Heart right ventricle (tissue), 16 donors: ENCODE measurements at regions not wholly inside any gene's neighbourhood (a gene's known extent, or its start where the extent isn't known, plus 50 kb on each side); places are given as distances from the start of the nearest gene placed in this dataset.

Experiments used
- ATAC-seq, 8 donors: fragments of 200-7000 bp; cut with Tn5 transposase; one replicate each; pipeline ENCODE4 v1.9.1; 2020; ENCODE audit warnings: mild to moderate bottlenecking in 8 of 8, moderate library complexity in 8 of 8, moderate number of reproducible peaks in 1 of 8
- DNase-seq, 2 donors: peaks; one replicate each; pipeline ENCODE4 v3.0.0-alpha.2; 2020
- H3K27ac ChIP-seq, 10 donors: fragments of 200-600 bp; sonication (generic) in 2 of 10; one replicate each; pipeline versions ENCODE4 v1.5.0 to v1.8.0; 2020 to 2022; ENCODE audit warnings: mild to moderate bottlenecking in 3 of 10
- H3K27me3 ChIP-seq, 7 donors: fragments of 200-600 bp; one replicate each; pipeline ENCODE4 v1.8.0; 2021 to 2022; ENCODE audit warnings: mild to moderate bottlenecking in 2 of 7
- H3K36me3 ChIP-seq, 9 donors: fragments of 200-600 bp; sonication (generic) in 1 of 9; one replicate each; pipeline versions ENCODE4 v1.5.0 to v1.8.0; 2020 to 2022; ENCODE audit warnings: mild to moderate bottlenecking in 2 of 9
- H3K4me1 ChIP-seq, 9 donors: fragments of 200-600 bp; sonication (generic) in 1 of 9; one replicate each; pipeline versions ENCODE4 v1.5.0 to v1.8.0; 2020 to 2022; ENCODE audit warnings: mild to moderate bottlenecking in 4 of 9
- H3K4me3 ChIP-seq, 10 donors: fragments of 200-600 bp; sonication (generic) in 2 of 10; one replicate each; pipeline versions ENCODE4 v1.5.0 to v1.8.0; 2020 to 2022; ENCODE audit warnings: mild to moderate bottlenecking in 7 of 10, moderate library complexity in 2 of 10
- H3K9me3 ChIP-seq, 11 donors: fragments of 200-600 bp in 10 of 11; sonication (generic) in 2 of 11; one replicate each; pipeline versions ENCODE4 v1.5.0 to v1.8.0; 2013 to 2022; ENCODE audit warnings: mild to moderate bottlenecking in 2 of 11, control low read depth in 1 of 11, moderate library complexity in 1 of 11
- CTCF ChIP-seq, 9 donors: fragments of 200-600 bp; sonication (generic) in 2 of 9; IDR thresholded peaks; one replicate each; pipeline versions ENCODE4 v1.5.0 to v1.8.0; 2021 to 2022; ENCODE audit warnings: antibody characterized with exemption in 9 of 9, mild to moderate bottlenecking in 5 of 9, moderate library complexity in 1 of 9
- WGBS, 2 donors: extraction: QIAGEN DNeasy Blood & Tissue Kit; methylation state at CpG; one replicate each; pipeline ENCODE4 v1.1.7; 2013; ENCODE audit warnings: inconsistent platforms in 1 of 2; 5-methylcytosine and 5-hydroxymethylcytosine counted together
- intact Hi-C, 10 donors: fragments of 100-400 bp; cut with DNase I; formaldehyde crosslinking; loops; one replicate each; pipeline versions ENCODE4 v1.11.1 to v1.14.2; 2022
- donor health status: Arrhythmogenic right ventricular cardiomyopathy.
- donor health status: ischemic (EF 13 %, LVEDD 7.1; RV severe dilation, severe dysfunction).
- donor health status: healthy with polysubstance abuse.
- donor health status: DM: no; HTN: yes; CAD: no.
- donor health status: DM: no; HTN: no; CAD: no.
- donor health status: ischemic (EF 25% LVEDD 6.9; RV normal size, moderate dysfunction).
- donor health status: ischemic (EF 25% LVEDD 5.7; RV mildly dilated, moderate dysfunction).
- donor health status: healthy.
- donor health status: DM: yes; HTN: yes; CAD: no.
- donor health status: Ischemic cardiomyopathy.
- donor health status: ischemic (EF 35%, LVEDD 5.7; RV mildly dilated, moderate dysfunction).
- donor health status: nonischemic (EF 11% LVEDD 7.7; RV severe dilation, severe dysfunction).
- donor health status: DM: yes; HTN: yes; CAD: no.
- donor health status: PGD.
- donor health status: ischemic (EF 29% LVEDD 5.4; RV normal size, mild dysfunction).
- donor health status: nonischemic (EF 23%, LVEDD 6.1; RV moderate dilation, normal function).

GRCh38 chr2:18500333-18500732 is 60.1 kb downstream of the RDH14 start:
- no peak overlapping the region for H3K27ac ChIP-seq
- H3K36me3 ChIP-seq: no peaks in the 10 kb centered on the region
- TF ChIP-seq CTCF (IDR thresholded peaks at IDR 0.05): no peak
- intact Hi-C loops: no loop called here
- ATAC-seq (no peak), DNase-seq (no peak)
- WGBS, 2 donors: 35 to 38% methylated on average over 4 of the region's 4 CpGs
- H3K9me3 ChIP-seq: no peaks in the 10 kb centered on the region
- no peaks in the 10 kb centered on the region for H3K4me1 ChIP-seq
- H3K4me3 ChIP-seq: no peak overlapping the region
- H3K27me3 ChIP-seq: peaks cover 0 to 4% (median 0%) of the 10 kb centered on the region in 7 donors

DNA sequence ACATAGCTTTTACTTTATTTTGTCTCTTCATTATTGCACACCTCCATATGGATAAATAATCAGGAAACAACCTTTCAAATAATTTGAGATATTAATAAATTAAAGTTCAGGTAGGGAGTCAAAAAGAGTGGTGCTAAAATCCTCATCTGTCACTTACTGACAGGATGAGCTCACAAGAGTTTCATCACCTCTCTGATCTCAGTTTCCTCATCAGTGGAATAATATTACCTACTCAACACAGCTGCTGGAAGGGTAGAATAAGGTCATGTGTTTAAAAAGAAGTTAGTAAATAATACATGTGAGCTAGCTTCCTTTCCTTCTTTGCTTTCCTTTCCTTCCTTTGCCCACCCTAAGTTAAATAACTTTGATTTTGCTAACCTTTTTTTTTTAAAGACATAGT is 61.9 kb downstream of the RDH14 start:
- ATAC-seq (no peak), DNase-seq (no peak)
- H3K9me3 ChIP-seq: no peaks in the 10 kb centered on the region
- H3K36me3 ChIP-seq: no peaks in the 10 kb centered on the region
- H3K4me1 ChIP-seq: no peaks in the 10 kb centered on the region
- peaks cover 0 to 6% (median 0%) of the 10 kb centered on the region in 7 donors for H3K27me3 ChIP-seq
- intact Hi-C loops: no loop called here
- H3K4me3 ChIP-seq: no peak overlapping the region
- TF ChIP-seq CTCF (IDR thresholded peaks at IDR 0.05): no peak
- H3K27ac ChIP-seq: no peak overlapping the region

DNA sequence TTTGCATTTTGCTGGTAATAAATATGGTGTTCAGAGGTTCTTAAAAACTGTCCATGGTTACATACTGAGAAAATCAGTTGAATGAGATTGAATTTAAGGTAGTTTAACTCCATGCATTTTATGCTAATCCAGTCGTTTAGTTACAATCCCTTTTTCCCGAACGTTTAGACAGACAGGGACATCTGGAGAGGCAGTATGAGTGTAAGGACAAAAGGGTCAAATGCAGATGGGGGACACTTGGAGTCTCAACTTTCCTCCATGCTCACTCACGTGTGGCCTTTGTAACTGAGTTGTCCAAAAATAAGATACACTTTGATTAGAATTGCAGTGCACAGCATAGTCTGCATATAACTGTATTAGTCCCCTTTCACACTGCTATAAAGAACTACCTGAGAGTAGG is 63.9 kb downstream of the RDH14 start:
- H3K27me3 ChIP-seq: peaks cover 0 to 6% (median 3%) of the 10 kb centered on the region in 7 donors
- H3K4me1 ChIP-seq: no peaks in the 10 kb centered on the region
- DNase-seq (no peak), ATAC-seq (no peak)
- intact Hi-C loops: no loop called here
- H3K4me3 ChIP-seq: no peak overlapping the region
- no peaks in the 10 kb centered on the region for H3K9me3 ChIP-seq
- no peak overlapping the region for H3K27ac ChIP-seq
- WGBS, 2 donors: 74 to 81% methylated on average over 4 of the region's 4 CpGs
- TF ChIP-seq CTCF (IDR thresholded peaks at IDR 0.05): no peak
- no peaks in the 10 kb centered on the region for H3K36me3 ChIP-seq

DNA sequence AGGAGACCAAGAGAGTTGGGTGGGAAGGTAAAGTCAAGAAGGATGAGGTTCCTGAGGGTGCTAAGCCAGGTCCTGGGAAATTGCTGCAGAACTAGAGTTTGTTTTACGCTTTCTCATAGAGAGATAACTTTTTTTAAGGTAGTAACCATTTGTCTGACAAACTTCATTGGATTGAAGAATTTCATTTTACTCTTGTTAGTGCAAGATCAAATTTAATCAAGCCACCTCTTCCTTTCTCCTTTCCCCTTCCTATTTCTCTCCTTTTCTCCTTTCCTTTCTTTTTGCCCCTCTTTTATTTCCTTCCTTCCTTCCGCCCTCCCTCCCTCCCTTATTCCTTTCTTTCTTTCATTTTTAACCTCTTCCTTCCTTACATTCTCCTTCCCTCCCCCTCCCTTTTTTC is 65.4 kb downstream of the RDH14 start:
- intact Hi-C loops: no loop called here
- 72 to 91% methylated on average over 2 of the region's 2 CpGs for WGBS, 2 donors
- TF ChIP-seq CTCF (IDR thresholded peaks at IDR 0.05): no peak
- no peak overlapping the region for H3K4me3 ChIP-seq
- no peaks in the 10 kb centered on the region for H3K4me1 ChIP-seq
- H3K36me3 ChIP-seq: no peaks in the 10 kb centered on the region
- DNase-seq (no peak), ATAC-seq (no peak)
- H3K27ac ChIP-seq: no peak overlapping the region
- peaks cover 0 to 6% (median 0%) of the 10 kb centered on the region in 7 donors for H3K27me3 ChIP-seq
- no peaks in the 10 kb centered on the region for H3K9me3 ChIP-seq

- TF ChIP-seq CTCF (IDR thresholded peaks at IDR 0.05): no peak
- H3K9me3 ChIP-seq: no peaks in the 10 kb centered on the region
- ATAC-seq (no peak), DNase-seq (no peak)
- H3K27me3 ChIP-seq: peaks cover 0 to 6% (median 0%) of the 10 kb centered on the region in 7 donors
- H3K36me3 ChIP-seq: no peaks in the 10 kb centered on the region
- 80 to 82% methylated on average over 2 of the region's 2 CpGs for WGBS, 2 donors
- H3K27ac ChIP-seq: no peak overlapping the region
- no peak overlapping the region for H3K4me3 ChIP-seq
- intact Hi-C loops: no loop called here
- H3K4me1 ChIP-seq: no peaks in the 10 kb centered on the region
Observed at GRCh38 chr2:18492721-18493120, 67.7 kb downstream of the RDH14 start.
